Ishikawa (cell line): ENCODE measurements at regions not wholly inside any gene's neighbourhood (a gene's known extent, or its start where the extent isn't known, plus 50 kb on each side); places are given as distances from the start of the nearest gene placed in this dataset.

Source experiments
- CEBPB ChIP-seq: IDR thresholded peaks from 2 replicates; pipeline ENCODE4 v1.6.1; 2012
- CREB1 ChIP-seq: IDR thresholded peaks from 2 replicates; pipeline ENCODE4 v1.6.1; 2012; ENCODE audit warnings: low read depth
- EGR1 ChIP-seq: IDR thresholded peaks from 2 replicates; pipeline ENCODE4 v1.6.1; 2012
- EP300 ChIP-seq: IDR thresholded peaks from 2 replicates; pipeline ENCODE4 v1.6.1; 2012; ENCODE audit warnings: borderline replicate concordance
- FOXM1 ChIP-seq: IDR thresholded peaks from 2 replicates; pipeline ENCODE4 v1.6.1; 2012; ENCODE audit warnings: low read depth, borderline replicate concordance
- MAX ChIP-seq: IDR thresholded peaks from 2 replicates; pipeline ENCODE4 v1.6.1; 2012
- NFIC ChIP-seq: IDR thresholded peaks from 2 replicates; pipeline ENCODE4 v1.6.1; 2012
- RAD21 ChIP-seq: IDR thresholded peaks from 2 replicates; pipeline ENCODE4 v1.6.1; 2012; ENCODE audit warnings: low read depth
- REST ChIP-seq: IDR thresholded peaks from 2 replicates; pipeline ENCODE4 v1.6.1; 2012; ENCODE audit warnings: low read depth, mild to moderate bottlenecking
- TAF1 ChIP-seq: IDR thresholded peaks from 2 replicates; pipeline ENCODE4 v1.6.1; 2012; ENCODE audit warnings: low read depth, mild to moderate bottlenecking
- TCF12 ChIP-seq: IDR thresholded peaks from 2 replicates; pipeline ENCODE4 v1.6.1; 2012; ENCODE audit warnings: low read depth
- TEAD4 ChIP-seq: IDR thresholded peaks from 2 replicates; pipeline ENCODE4 v1.6.1; 2012
- USF1 ChIP-seq: IDR thresholded peaks from 2 replicates; pipeline ENCODE4 v1.6.1; 2012
- YY1 ChIP-seq: IDR thresholded peaks from 2 replicates; pipeline ENCODE4 v1.6.1; 2012; ENCODE audit warnings: low read depth
- ZBTB7A ChIP-seq: IDR thresholded peaks from 2 replicates; pipeline ENCODE4 v1.6.1; 2012; ENCODE audit warnings: low read depth

GRCh38 chr12:31866523-31866922 is 92.7 kb upstream of the RESF1 start:
- TF ChIP-seq REST (no peak), FOXM1 (no peak), TEAD4 (no peak), USF1 (no peak), RAD21 (no peak), EP300 (no peak), CREB1 (no peak), CEBPB (no peak), MAX (no peak), ZBTB7A (no peak), NFIC (no peak), YY1 (no peak)

- TF ChIP-seq FOXM1: no peak
- TF ChIP-seq TAF1: no peak
- no peak for TF ChIP-seq CEBPB
- no peak for TF ChIP-seq RAD21
- no peak for TF ChIP-seq ZBTB7A
- no peak for TF ChIP-seq EP300
- no peak for TF ChIP-seq USF1
- no peak for TF ChIP-seq MAX
- no peak for TF ChIP-seq NFIC
Measured at GRCh38 chr12:31865023-31865422, 94.2 kb upstream of the RESF1 start.

- TF ChIP-seq YY1: no peak
- no peak for TF ChIP-seq EP300
- TF ChIP-seq NFIC: no peak
- no peak for TF ChIP-seq REST
- TF ChIP-seq MAX: no peak
- TF ChIP-seq TAF1: no peak
- no peak for TF ChIP-seq CEBPB
- TF ChIP-seq FOXM1: no peak
- TF ChIP-seq TEAD4: no peak
- TF ChIP-seq RAD21: no peak
- TF ChIP-seq ZBTB7A: no peak
- TF ChIP-seq USF1: no peak
- no peak for TF ChIP-seq TCF12
- no peak for TF ChIP-seq CREB1
- TF ChIP-seq EGR1: no peak
Measured at GRCh38 chr12:31861360-31861759, 97.9 kb upstream of the RESF1 start.

GRCh38 chr12:31860401-31860800 is 98.8 kb upstream of the RESF1 start:
- TF ChIP-seq TCF12 (no peak), CEBPB (0 out of 2 replicates have a peak, but pooled peaks have one; percentile 18)

GRCh38 chr12:31859232-31859977 is 99.8 kb upstream of the RESF1 start:
- TF ChIP-seq ZBTB7A: no peak
- no peak for TF ChIP-seq TAF1
- no peak for TF ChIP-seq NFIC
- TF ChIP-seq EGR1: no peak
- TF ChIP-seq CREB1: no peak
- no peak for TF ChIP-seq EP300
- TF ChIP-seq YY1: no peak
- no peak for TF ChIP-seq FOXM1
- no peak for TF ChIP-seq USF1
- TF ChIP-seq TEAD4: no peak
- no peak for TF ChIP-seq REST
- TF ChIP-seq TCF12: no peak
- no peak for TF ChIP-seq CEBPB
- TF ChIP-seq MAX: no peak
- TF ChIP-seq RAD21: no peak
